Suprapubic skin (tissue), 4 donors: ENCODE measurements at regions not wholly inside any gene's neighbourhood (a gene's known extent, or its start where the extent isn't known, plus 50 kb on each side); places are given as distances from the start of the nearest gene placed in this dataset.
"Not testable (repeated sequence)": the region's sequence is repeated elsewhere in the genome, so short reads cannot be mapped to it uniquely, and the experiment has no call there.

ENCODE experiments used
- DNase-seq, 2 donors: peaks; one replicate each; pipeline ENCODE4 v3.0.0-alpha.2; 2019; ENCODE audit warnings: low spot score in 2 of 2
- H3K27ac ChIP-seq: fragments of 200-600 bp; sonication (generic); one replicate; pipeline ENCODE4 v1.5.1; 2019
- H3K27me3 ChIP-seq: fragments of 200-600 bp; sonication (generic); one replicate; pipeline ENCODE4 v1.5.1; 2019
- H3K36me3 ChIP-seq: fragments of 200-600 bp; sonication (generic); one replicate; pipeline ENCODE4 v1.5.1; 2019
- H3K4me1 ChIP-seq: fragments of 200-600 bp; sonication (generic); one replicate; pipeline ENCODE4 v1.5.1; 2019
- H3K4me3 ChIP-seq: fragments of 200-600 bp; sonication (generic); one replicate; pipeline ENCODE4 v1.5.1; 2019; ENCODE audit warnings: mild to moderate bottlenecking
- H3K9me3 ChIP-seq: fragments of 200-600 bp; sonication (generic); one replicate; pipeline ENCODE4 v1.5.1; 2019
- CTCF ChIP-seq, 2 donors: fragments of 200-600 bp in 1 of 2; fragments of 450-650 bp in 1 of 2; sonication (generic) in 1 of 2; IDR thresholded peaks; one replicate each; pipeline ENCODE4 v1.5.1; 2016 to 2019; ENCODE audit warnings: antibody characterized with exemption in 2 of 2, mild to moderate bottlenecking in 1 of 2, moderate library complexity in 1 of 2
- EP300 ChIP-seq: sonication (generic); formaldehyde crosslinking; IDR thresholded peaks from one replicate; pipeline ENCODE4 v1.6.1; 2017; ENCODE audit warnings: antibody characterized with exemption
- POLR2A ChIP-seq, 2 donors: fragments of 450-650 bp; IDR thresholded peaks; one replicate each; pipeline ENCODE4 v1.6.1; 2017; ENCODE audit warnings: antibody characterized with exemption in 2 of 2, mild to moderate bottlenecking in 2 of 2, moderate library complexity in 2 of 2
- POLR2AphosphoS5 ChIP-seq, 3 donors: sonication (generic); formaldehyde crosslinking; IDR thresholded peaks; one replicate each; pipeline ENCODE4 v1.6.1; 2017; ENCODE audit warnings: antibody characterized with exemption in 3 of 3
- WGBS: methylation state at CpG from one replicate; pipeline ENCODE4 v1.1.5; 2018; 5-methylcytosine and 5-hydroxymethylcytosine counted together

GRCh38 chr6:153325661-153326060 is 194.6 kb upstream of the RGS17 start:
- Histone ChIP-seq H3K9me3 (no peaks in the 10 kb centered on the region), H3K27ac (no peak overlapping the region), H3K4me3 (no peak overlapping the region), H3K27me3 (no peaks in the 10 kb centered on the region), H3K4me1 (no peaks in the 10 kb centered on the region), H3K36me3 (no peaks in the 10 kb centered on the region)
- DNase-seq: no peak
- WGBS: 81% methylated on average over 1 of the region's 1 CpG
- TF ChIP-seq CTCF (IDR thresholded peaks at IDR 0.05): no peak
- no peak for TF ChIP-seq EP300
- no peak for TF ChIP-seq POLR2AphosphoS5 (IDR thresholded peaks at IDR 0.05)
- TF ChIP-seq POLR2A (IDR thresholded peaks at IDR 0.05): no peak

GRCh38 chr6:153312634-153313033 is 181.6 kb upstream of the RGS17 start:
- Histone ChIP-seq H3K9me3 (no peaks in the 10 kb centered on the region), H3K27ac (no peak overlapping the region), H3K36me3 (no peaks in the 10 kb centered on the region), H3K27me3 (no peaks in the 10 kb centered on the region), H3K4me1 (no peaks in the 10 kb centered on the region), H3K4me3 (no peak overlapping the region)
- WGBS: 9% methylated on average over 3 of the region's 3 CpGs
- no peak for DNase-seq
- TF ChIP-seq POLR2AphosphoS5 (IDR thresholded peaks at IDR 0.05): no peak
- TF ChIP-seq EP300: no peak
- no peak for TF ChIP-seq CTCF (IDR thresholded peaks at IDR 0.05)
- no peak for TF ChIP-seq POLR2A (IDR thresholded peaks at IDR 0.05)

GRCh38 chr6:153309651-153310050 is 178.6 kb upstream of the RGS17 start:
- WGBS: 46% methylated on average over 2 of the region's 2 CpGs
- H3K4me1 ChIP-seq: no peaks in the 10 kb centered on the region
- no peak for DNase-seq
- H3K4me3 ChIP-seq: no peak overlapping the region
- TF ChIP-seq POLR2AphosphoS5 (IDR thresholded peaks at IDR 0.05): no peak
- TF ChIP-seq POLR2A (IDR thresholded peaks at IDR 0.05): no peak
- TF ChIP-seq CTCF (IDR thresholded peaks at IDR 0.05): no peak
- TF ChIP-seq EP300: no peak
- no peaks in the 10 kb centered on the region for H3K36me3 ChIP-seq
- H3K27me3 ChIP-seq: no peaks in the 10 kb centered on the region
- H3K27ac ChIP-seq: no peak overlapping the region
- H3K9me3 ChIP-seq: no peaks in the 10 kb centered on the region

- TF ChIP-seq EP300: no peak
- Histone ChIP-seq H3K27me3 (no peaks in the 10 kb centered on the region), H3K27ac (no peak overlapping the region), H3K36me3 (no peaks in the 10 kb centered on the region), H3K4me3 (no peak overlapping the region), H3K4me1 (no peaks in the 10 kb centered on the region), H3K9me3 (no peaks in the 10 kb centered on the region)
- no peak for DNase-seq
- WGBS: 75% methylated on average over 8 of the region's 8 CpGs
Observed at GRCh38 chr6:153302133-153302532, 171.1 kb upstream of the RGS17 start.

GRCh38 chr6:153301602-153302001 is 170.5 kb upstream of the RGS17 start:
- H3K27ac ChIP-seq: no peak overlapping the region
- H3K9me3 ChIP-seq: no peaks in the 10 kb centered on the region
- no peaks in the 10 kb centered on the region for H3K4me1 ChIP-seq
- TF ChIP-seq POLR2A (IDR thresholded peaks at IDR 0.05) (no peak), CTCF (IDR thresholded peaks at IDR 0.05) (no peak), EP300 (no peak), POLR2AphosphoS5 (IDR thresholded peaks at IDR 0.05) (no peak)
- H3K27me3 ChIP-seq: no peaks in the 10 kb centered on the region
- H3K4me3 ChIP-seq: no peak overlapping the region
- no peak for DNase-seq
- 42% methylated on average over 6 of the region's 6 CpGs for WGBS
- H3K36me3 ChIP-seq: no peaks in the 10 kb centered on the region

GRCh38 chr6:153282456-153282855 is 151.4 kb upstream of the RGS17 start:
- H3K9me3 ChIP-seq, H3K27me3 ChIP-seq, H3K27ac ChIP-seq, H3K36me3 ChIP-seq, DNase-seq, H3K4me1 ChIP-seq, H3K4me3 ChIP-seq: not testable (repeated sequence)
- WGBS: 90% methylated on average over 14 of the region's 14 CpGs
